ENCODE measurements at regions not wholly inside any gene's neighbourhood (a gene's known extent, or its start where the extent isn't known, plus 50 kb on each side); places are given as distances from the start of the nearest gene placed in this dataset.

GRCh38 chr3:189577050-189577951, 53.9 kb upstream of the TP63 start:
- intact Hi-C loops (cut with micrococcal nuclease; ENCODE audit: unreplicated experiment) = no loop called here
- ATAC-seq (no peak), DNase-seq (ENCODE audit: low read depth, low spot score) (no peak)
- in situ Hi-C loops (cut with HindIII; ENCODE audit: low pct_unique_long_range_greater_than_20kb, low sequenced_read_pairs) = no loop called here
- Histone ChIP-seq H3K9me3 (ENCODE audit: control insufficient read depth, insufficient read depth, low read depth, low read length) (no peaks in the 10 kb centered on the region), H3K4me3 (ENCODE audit: low read depth in 2 of 2, low read length in 2 of 2) (no peak overlapping the region), H3K27ac (ENCODE audit: low read length) (no peak overlapping the region), H3K36me3 (ENCODE audit: control insufficient read depth, insufficient read depth, low read length) (no peaks in the 10 kb centered on the region), H3K4me1 (ENCODE audit: control insufficient read depth, insufficient read depth, low read length) (no peaks in the 10 kb centered on the region), H3K27me3 (ENCODE audit: control insufficient read depth, insufficient read depth, low read length) (no peaks in the 10 kb centered on the region)
- POLR2A ChIA-PET = no interaction called here
- no peak for TF ChIP-seq POLR2AphosphoS5 (IDR thresholded peaks at IDR 0.05; ENCODE audit: low read depth, low read length)
- TF ChIP-seq REST (IDR thresholded peaks at IDR 0.05; ENCODE audit: insufficient read depth in 1 of 2, low read depth in 2 of 2, low read length in 1 of 2) = no peak
- no peak for TF ChIP-seq CTCF (IDR thresholded peaks at IDR 0.05)
- no peak for TF ChIP-seq TCF7L2 (IDR thresholded peaks at IDR 0.05; ENCODE audit: low read depth, low read length)
- no peak for TF ChIP-seq SIN3A (IDR thresholded peaks at IDR 0.05; ENCODE audit: borderline replicate concordance, insufficient read depth, low read depth, low read length)
- no TSS peak for BruUV-seq (replicated peaks)
- CTCF ChIA-PET = no interaction called here

GRCh38 chr3:189580190-189580589, 51.0 kb upstream of the TP63 start:
- Histone ChIP-seq H3K4me3 (ENCODE audit: low read depth in 2 of 2, low read length in 2 of 2) (no peak overlapping the region), H3K9me3 (ENCODE audit: control insufficient read depth, insufficient read depth, low read depth, low read length) (no peaks in the 10 kb centered on the region), H3K27me3 (ENCODE audit: control insufficient read depth, insufficient read depth, low read length) (no peaks in the 10 kb centered on the region), H3K27ac (ENCODE audit: low read length) (no peak overlapping the region), H3K4me1 (ENCODE audit: control insufficient read depth, insufficient read depth, low read length) (no peaks in the 10 kb centered on the region), H3K36me3 (ENCODE audit: control insufficient read depth, insufficient read depth, low read length) (no peaks in the 10 kb centered on the region)
- no peak for ATAC-seq
- no TSS peak for BruUV-seq (replicated peaks)
- intact Hi-C loops (cut with micrococcal nuclease; ENCODE audit: unreplicated experiment) (no loop called here), in situ Hi-C loops (cut with HindIII; ENCODE audit: low pct_unique_long_range_greater_than_20kb, low sequenced_read_pairs) (no loop called here)
- ChIA-PET CTCF (no interaction called here), POLR2A (no interaction called here)
- TF ChIP-seq SIN3A (IDR thresholded peaks at IDR 0.05; ENCODE audit: borderline replicate concordance, insufficient read depth, low read depth, low read length) = no peak
- TF ChIP-seq POLR2AphosphoS5 (IDR thresholded peaks at IDR 0.05; ENCODE audit: low read depth, low read length) = no peak
- no peak for TF ChIP-seq REST (IDR thresholded peaks at IDR 0.05; ENCODE audit: insufficient read depth in 1 of 2, low read depth in 2 of 2, low read length in 1 of 2)
- DNase-seq (ENCODE audit: low read depth, low spot score) = no peak
